Activated T-cell treated with anti-CD3 and anti-CD28 coated beads for 24 hours (primary cell): ENCODE measurements at regions not wholly inside any gene's neighbourhood (a gene's known extent, or its start where the extent isn't known, plus 50 kb on each side); places are given as distances from the start of the nearest gene placed in this dataset.
"Not testable (repeated sequence)": the region's sequence is repeated elsewhere in the genome, so short reads cannot be mapped to it uniquely, and the experiment has no call there.

Experiments
- DNase-seq: peaks from one replicate; pipeline ENCODE4 v3.0.0-alpha.2; 2020; ENCODE audit warnings: low read depth

GRCh38 chr10:34908481-34908880 lies 93.4 kb upstream of the PARD3 start:
- DNase-seq: no peak

GRCh38 chr10:34907743-34908430 lies 92.8 kb upstream of the PARD3 start:
- no peak for DNase-seq

GRCh38 chr10:34906067-34906965 lies 91.2 kb upstream of the PARD3 start:
- no peak for DNase-seq

GRCh38 chr10:34905200-34905927 lies 90.3 kb upstream of the PARD3 start:
- no peak for DNase-seq

- no peak for DNase-seq
Observed at GRCh38 chr10:34904191-34904590, 89.1 kb upstream of the PARD3 start.

GRCh38 chr10:34899161-34899560 lies 84.1 kb upstream of the PARD3 start:
- no peak for DNase-seq

GRCh38 chr10:34895977-34896376 lies 80.9 kb upstream of the PARD3 start:
- DNase-seq: no peak

- not testable (repeated sequence) for DNase-seq
Observed at GRCh38 chr10:34895046-34895445, 80.0 kb upstream of the PARD3 start.

- not testable (repeated sequence) for DNase-seq
Observed at GRCh38 chr10:34892521-34892920, 77.4 kb upstream of the PARD3 start.

- no peak for DNase-seq
Observed at GRCh38 chr10:34890939-34891338, 75.8 kb upstream of the PARD3 start.

- no peak for DNase-seq
Observed at GRCh38 chr10:34889004-34889869, 74.1 kb upstream of the PARD3 start.

GRCh38 chr10:34886906-34887642 lies 72.0 kb upstream of the PARD3 start:
- no peak for DNase-seq

GRCh38 chr10:34885898-34886297 lies 70.8 kb upstream of the PARD3 start:
- no peak for DNase-seq

- DNase-seq: no peak
Observed at GRCh38 chr10:34885011-34885410, 69.9 kb upstream of the PARD3 start.

- DNase-seq: no peak
Observed at GRCh38 chr10:34884272-34884952, 69.3 kb upstream of the PARD3 start.

GRCh38 chr10:34880817-34881216 lies 65.7 kb upstream of the PARD3 start:
- no peak for DNase-seq

GRCh38 chr10:34878651-34879050 lies 63.6 kb upstream of the PARD3 start:
- DNase-seq: not testable (repeated sequence)

GRCh38 chr10:34875061-34875460 lies 60.0 kb upstream of the PARD3 start:
- DNase-seq: no peak

- no peak for DNase-seq
Observed at GRCh38 chr10:34872820-34873219, 57.7 kb upstream of the PARD3 start.

GRCh38 chr10:34869135-34869836 lies 54.2 kb upstream of the PARD3 start:
- no peak for DNase-seq
